ENCODE measurements at regions not wholly inside any gene's neighbourhood (a gene's known extent, or its start where the extent isn't known, plus 50 kb on each side); places are given as distances from the start of the nearest gene placed in this dataset.

- Histone ChIP-seq H3K4me3 (no peak overlapping the region), H3K4me2 (ENCODE audit: insufficient read depth, low read length) (no peak overlapping the region), H3K9me3 (replicated peaks; ENCODE audit: control insufficient read depth, insufficient read depth, low read depth, low read length) (no peaks in the 10 kb centered on the region), H3K9me1 (ENCODE audit: control insufficient read depth, insufficient read depth, low read length) (no peaks in the 10 kb centered on the region), H3K36me3 (ENCODE audit: control insufficient read depth, insufficient read depth, low read length) (no peaks in the 10 kb centered on the region), H3K27ac (ENCODE audit: extremely low read depth, low read depth, low read length) (no peak overlapping the region), H3K79me2 (ENCODE audit: control insufficient read depth, insufficient read depth, low read length) (no peaks in the 10 kb centered on the region), H3K4me1 (replicated peaks in 1 of 2; ENCODE audit: control insufficient read depth in 2 of 2, insufficient read depth in 2 of 2, low read length in 2 of 2) (no peaks in the 10 kb centered on the region; a peak in 1 of 5 replicates), H3K9ac (ENCODE audit: insufficient read depth in 1 of 2, low read depth in 2 of 2, low read length in 2 of 2) (no peak overlapping the region), H3K27me3 (ENCODE audit: control insufficient read depth in 2 of 2, insufficient read depth in 2 of 2, low read length in 2 of 2) (peaks cover 3 to 4% of the 10 kb centered on the region in 2 experiments; a peak in 3 of 5 replicates), H2AFZ (ENCODE audit: low read depth, low read length) (no peak overlapping the region), H4K20me1 (replicated peaks; ENCODE audit: control insufficient read depth, insufficient read depth, low read length) (no peaks in the 10 kb centered on the region)
- no peak for FAIRE-seq
- intact Hi-C loops (cut with micrococcal nuclease), result no loop called here
- no peak for ATAC-seq
- in situ Hi-C loops (cut with MboI), result no loop called here
- TF ChIP-seq WHSC1 (IDR thresholded peaks at IDR 0.05; ENCODE audit: low read length), result no peak
- TF ChIP-seq CEBPG (CRISPR knock-in tag; IDR thresholded peaks at IDR 0.05), result no peak
- peak in 1 of 2 experiments; percentile 36; a peak in 1 of 4 replicates for TF ChIP-seq CEBPG (tag; conservative IDR thresholded peaks at IDR 0.05 in 1 of 2, IDR thresholded peaks at IDR 0.05 in 1 of 2)
- TF ChIP-seq REST (IDR thresholded peaks at IDR 0.05; ENCODE audit: borderline replicate concordance), result no peak
- TF ChIP-seq REST (CRISPR knock-in tag; IDR thresholded peaks at IDR 0.05; ENCODE audit: low read depth), result no peak
- TF ChIP-seq EHMT2 (IDR thresholded peaks at IDR 0.05), result no peak
- TF ChIP-seq SFPQ (IDR thresholded peaks at IDR 0.05; ENCODE audit: low read depth, low read length), result no peak
- CTCF ChIA-PET (ENCODE audit: low intra/inter-chr PET ratio), result no interaction called here
- POLR2A ChIA-PET, result no interaction called here
- DNase-seq (ENCODE audit: extremely low read depth in 1 of 4, low spot score in 3 of 4), result no peak
- no TSS peak for BruUV-seq (replicated peaks)
- 5% methylated on average over 7 of the region's 7 CpGs for WGBS (ENCODE audit: insufficient coverage, low coverage, missing lambda C conversion rate)
Observed at GRCh38 chr2:101569886-101570520, 95.1 kb upstream of the RFX8 start.
